A172 (cell line): ENCODE measurements at regions not wholly inside any gene's neighbourhood (a gene's known extent, or its start where the extent isn't known, plus 50 kb on each side); places are given as distances from the start of the nearest gene placed in this dataset.
"Not testable (repeated sequence)": the region's sequence is repeated elsewhere in the genome, so short reads cannot be mapped to it uniquely, and the experiment has no call there.

ENCODE experiments used
- DNase-seq: peaks from one replicate; pipeline ENCODE4 v3.0.0-alpha.2; 2015; ENCODE audit warnings: low spot score

DNA sequence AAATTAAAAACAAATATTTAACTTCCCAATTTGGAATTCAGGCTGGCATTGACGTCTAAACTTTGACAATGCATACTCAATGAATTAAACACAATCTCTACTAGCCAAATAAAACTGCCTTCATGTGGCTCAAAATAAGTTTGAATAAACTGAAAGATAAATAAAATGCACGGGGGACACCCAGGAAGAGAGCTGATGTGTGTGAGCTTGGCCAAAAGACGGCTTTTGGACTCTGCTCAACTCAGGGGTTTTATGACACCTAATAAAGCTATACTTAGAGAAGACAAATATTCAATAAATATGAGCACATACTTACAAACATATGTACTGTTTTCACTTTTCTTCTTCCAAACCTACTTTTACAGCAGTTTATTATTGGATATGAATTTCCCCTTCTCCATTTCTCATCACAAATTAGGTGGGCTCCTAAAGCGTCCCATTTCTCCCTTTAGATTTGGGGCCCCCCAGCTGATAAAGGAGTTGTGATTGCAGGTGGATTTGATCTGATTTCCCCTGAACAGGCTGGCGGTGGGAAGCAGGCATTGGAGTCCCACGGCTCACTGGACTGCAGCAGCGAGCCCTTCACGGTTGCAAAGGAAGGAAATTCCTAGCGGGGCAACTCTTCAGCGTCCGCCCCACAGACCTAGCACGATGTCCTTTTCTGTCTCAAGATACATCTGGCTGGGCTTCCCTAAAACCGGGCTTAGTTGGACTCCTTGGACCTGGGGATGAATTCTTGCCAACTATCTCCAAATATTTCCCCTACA, 79.6 kb downstream of the INSIG1 start:
- DNase-seq: no peak

DNA sequence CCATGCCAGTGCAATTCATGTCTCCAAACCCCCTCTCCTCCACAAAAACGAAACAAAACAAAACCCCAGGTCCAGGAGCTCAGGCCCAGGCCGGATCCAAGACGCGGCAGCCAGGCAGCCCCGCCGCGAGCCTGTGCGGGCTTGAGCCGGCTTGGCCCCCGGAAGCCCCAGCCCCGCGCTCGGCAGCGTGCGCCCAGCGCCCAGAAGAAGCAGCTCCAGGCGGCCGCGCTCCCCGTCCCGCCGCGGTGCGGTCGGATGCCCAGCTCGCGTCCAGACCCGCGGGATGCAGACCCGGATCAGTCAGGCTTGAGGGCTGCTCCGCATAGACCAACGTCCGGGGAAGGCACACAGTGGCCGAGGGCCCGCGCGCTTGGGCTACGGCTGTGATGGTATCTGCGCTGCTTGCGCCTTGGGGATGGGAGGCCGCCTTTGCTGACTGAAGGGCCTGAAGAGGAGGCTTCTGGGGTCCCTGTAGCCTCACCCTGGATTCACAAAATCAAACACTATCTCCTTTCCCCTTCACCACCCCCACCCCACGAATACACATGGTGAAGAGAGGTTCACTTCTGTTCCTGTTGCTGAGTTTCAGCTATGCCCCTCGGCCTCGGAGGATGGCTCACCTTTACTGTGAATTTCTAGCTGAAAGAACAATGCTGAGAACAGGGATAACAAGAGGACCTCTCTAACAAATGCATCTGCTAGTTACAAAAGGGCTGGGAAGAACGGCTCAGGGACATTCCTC, 79.9 kb upstream of the EN2 start:
- no peak for DNase-seq

DNA sequence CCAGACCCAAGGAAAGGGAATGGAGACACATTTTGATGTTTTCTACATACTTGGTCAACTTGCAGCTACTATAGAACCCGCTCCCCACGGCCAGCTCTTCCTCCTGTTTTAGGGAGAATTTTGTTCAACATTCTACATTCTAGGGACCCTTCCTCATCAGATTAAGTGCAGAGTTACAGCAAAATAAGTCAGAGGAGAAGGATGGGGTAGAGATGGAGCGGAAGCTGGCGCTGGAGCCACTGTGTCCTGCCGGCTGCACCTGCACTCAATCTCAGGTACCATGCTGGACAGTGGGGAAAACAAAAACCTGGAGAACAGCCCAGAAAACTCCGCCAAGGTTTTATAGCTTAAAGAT, 79.4 kb upstream of the EN2 start:
- no peak for DNase-seq

DNA sequence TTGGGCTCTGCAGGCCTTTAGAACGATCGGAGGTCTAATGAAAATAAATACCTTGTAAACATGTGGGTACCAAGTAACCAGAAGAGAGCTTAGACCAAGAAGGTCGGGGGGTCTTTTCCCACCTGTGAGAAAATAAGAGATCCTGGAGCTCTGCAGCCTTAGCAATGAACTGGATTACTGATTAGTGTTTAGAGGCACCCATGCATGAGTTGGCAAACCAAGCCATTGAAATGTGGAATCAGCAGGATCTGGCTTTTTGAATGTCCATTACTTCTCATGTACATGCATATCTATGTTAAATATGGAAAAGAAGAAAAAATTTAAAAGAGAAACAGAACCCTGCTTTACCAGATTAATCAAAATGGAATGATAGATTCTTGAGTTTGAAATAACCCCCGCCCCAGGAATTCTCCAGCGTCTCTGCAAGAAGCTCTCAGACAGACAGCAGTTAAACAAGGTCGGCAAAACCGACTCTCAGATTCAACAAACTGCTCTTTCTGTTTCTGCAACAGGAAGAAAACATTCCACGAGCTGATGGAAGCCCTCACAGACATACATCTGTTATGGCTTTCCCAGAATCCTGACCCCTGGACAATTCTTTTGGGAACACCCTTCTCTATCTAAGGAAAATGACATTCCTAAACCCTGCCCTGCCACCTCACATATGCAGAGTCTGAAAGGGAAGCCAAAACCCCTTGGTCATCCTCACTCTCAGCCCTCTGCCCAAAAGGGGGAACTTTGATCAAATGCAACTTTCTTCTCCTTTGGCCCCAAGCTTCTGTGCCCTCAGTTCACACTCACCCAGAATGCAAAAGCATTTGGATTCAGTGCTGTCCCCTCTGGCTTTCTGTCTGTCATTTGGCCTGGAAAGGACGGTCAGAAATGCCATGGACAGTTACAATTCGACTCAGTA, 78.7 kb upstream of the EN2 start:
- no peak for DNase-seq

GRCh38 chr7:155380221-155380861, 77.6 kb upstream of the EN2 start:
- peak; percentile 60 for DNase-seq

DNA sequence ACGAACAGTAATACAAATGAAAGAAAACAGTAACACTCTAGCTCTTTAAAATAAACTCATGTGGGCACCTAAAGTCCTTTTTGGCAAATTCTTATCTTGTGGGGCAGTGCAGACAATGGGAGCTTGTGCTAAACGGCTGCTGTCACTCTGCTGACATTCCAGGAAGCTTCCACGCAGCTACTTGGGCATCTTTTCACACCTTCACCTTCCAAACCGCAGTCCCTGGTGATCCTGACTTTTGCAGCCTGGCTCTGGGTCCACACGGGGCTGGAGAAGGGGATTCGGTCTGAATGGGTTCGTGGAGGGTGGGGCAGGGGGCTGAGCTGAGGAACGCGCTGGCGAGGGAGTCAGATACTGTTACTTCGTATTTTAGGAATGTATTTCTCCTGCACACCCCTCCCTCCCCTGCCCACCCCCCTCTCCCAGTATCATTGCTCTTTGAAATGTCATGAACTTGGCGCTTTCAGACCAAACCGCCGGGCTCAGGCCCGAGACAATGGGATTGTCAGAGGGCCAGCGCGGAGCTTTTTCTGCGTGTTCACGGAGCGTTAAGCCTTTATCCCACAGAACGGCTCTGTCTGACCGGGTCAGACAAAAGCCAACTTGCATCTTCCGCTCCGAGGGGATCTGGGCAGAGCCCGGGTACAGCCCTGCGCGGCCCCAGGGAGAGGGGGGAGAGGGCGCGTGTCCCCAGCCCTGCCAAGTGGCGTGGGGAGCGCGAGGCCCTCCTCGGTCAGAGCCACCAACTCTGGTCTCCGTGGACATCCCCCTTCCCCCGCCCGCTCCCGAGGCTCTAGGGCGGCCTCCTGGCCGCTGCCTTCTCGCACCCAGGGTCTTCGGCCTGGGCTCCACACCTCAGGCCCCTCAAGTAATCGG, 76.7 kb upstream of the EN2 start:
- DNase-seq: no peak

GRCh38 chr7:155381852-155382801, 75.8 kb upstream of the EN2 start:
- no peak for DNase-seq

DNA sequence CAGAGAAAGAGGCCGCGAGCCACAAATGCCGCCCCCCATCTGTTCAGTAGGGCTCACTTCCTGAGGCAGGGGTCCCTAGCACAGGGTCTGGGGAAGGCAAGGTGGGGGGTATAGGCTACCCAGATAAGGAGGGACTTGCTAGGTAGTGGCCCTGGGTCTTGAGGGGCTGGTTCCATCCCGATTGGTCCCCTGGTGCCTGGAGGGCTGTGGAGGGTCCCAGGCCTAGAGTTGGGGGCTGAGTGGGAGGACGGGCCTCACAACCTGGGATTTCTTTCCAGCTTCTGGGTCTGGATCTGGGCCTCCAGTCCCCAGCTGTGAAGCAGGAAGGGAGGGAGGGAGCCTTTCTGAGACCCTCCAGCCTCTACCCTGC, 75.1 kb upstream of the EN2 start:
- DNase-seq: no peak

GRCh38 chr7:155383756-155384491, 74.0 kb upstream of the EN2 start:
- DNase-seq: no peak

DNA sequence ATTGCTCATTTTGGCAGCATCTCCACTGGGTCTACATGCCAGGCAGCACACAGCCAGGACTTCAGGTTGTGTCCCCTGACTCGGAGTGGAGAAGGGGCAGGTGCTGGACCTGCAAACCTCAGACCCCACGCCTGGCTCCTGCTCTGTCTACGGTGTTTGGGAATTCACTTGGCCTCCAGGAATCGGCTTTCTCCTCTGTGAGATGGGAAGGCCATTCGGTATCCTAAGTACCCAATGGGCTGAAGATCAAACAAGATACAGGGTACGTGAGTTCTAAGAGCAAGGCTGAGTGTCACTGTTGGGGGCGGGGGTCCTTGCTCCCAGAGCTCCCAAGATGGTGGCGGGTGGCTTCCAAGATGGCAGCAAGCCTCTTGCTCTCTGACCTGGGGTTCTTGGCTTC, 73.2 kb upstream of the EN2 start:
- DNase-seq: no peak

DNA sequence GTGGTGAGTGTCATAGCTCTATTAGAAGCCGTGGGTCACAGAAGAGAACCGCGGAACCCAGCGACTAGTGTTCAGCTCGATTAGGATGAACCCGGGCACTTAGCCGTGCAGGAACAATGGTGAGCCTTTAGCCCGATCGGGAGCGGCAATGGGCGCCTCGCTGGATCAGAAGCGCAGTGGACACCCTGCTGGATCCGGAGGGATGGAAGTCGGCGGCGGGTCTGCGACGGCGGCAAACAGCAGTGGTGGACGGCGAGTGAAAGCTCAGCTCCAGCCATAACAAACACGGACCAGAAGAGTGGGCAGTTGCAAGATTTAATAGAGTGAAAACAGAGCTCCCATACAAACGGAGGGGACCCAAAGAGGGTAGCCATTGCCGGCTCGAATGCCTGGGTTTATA, 72.7 kb upstream of the EN2 start:
- not testable (repeated sequence) for DNase-seq

- no peak for DNase-seq
These were observed 71.3 kb upstream of the EN2 start for GRCh38 chr7:155386608-155387007.

DNA sequence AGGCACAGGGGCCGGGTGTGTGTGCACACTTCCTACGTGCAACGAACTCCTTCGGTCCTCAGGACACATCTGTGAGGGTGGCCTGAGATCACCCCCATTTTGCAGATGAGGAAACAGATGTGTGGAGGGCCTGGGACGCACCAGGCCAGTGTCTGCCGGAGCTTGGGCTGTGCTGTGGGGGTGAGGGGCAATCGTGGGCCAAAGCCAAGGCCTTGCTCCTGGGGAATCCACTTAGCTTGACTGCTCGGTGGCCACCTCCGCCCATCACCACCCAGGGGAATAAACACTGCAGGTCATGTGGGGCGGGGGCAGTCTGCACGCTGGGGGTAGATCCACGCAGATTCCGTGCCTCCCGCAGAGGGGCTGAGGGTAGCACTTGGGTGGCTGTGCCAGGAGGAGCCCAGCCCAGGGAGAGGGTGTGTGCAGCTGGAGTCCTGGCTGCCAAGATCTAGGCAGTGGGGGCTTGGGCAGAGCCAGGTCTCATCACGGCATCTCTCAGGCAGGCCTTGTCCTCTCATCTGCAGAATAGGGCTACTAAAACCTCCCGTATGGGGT, 70.8 kb upstream of the EN2 start:
- no peak for DNase-seq

DNA sequence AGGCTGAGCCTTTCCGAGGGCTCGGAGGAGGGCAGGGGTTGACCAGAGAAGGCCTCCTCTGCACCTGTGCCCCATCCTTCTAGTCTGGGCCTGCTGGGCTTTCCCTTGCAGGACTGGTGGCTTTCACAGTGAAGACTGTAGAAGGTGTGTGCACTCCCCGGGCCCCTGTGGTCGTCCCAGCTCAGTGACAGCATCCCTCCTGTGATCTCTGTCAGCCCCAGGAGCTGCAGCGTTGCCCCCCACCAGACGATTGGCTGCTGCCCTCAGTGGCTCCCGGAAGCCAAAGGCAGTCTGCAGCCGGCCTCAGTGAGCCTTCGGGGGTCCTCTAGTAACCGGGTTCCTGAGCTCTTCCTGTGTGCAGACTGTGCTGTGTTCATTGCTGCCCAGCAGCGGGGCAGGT, 69.4 kb upstream of the EN2 start:
- DNase-seq: no peak

DNA sequence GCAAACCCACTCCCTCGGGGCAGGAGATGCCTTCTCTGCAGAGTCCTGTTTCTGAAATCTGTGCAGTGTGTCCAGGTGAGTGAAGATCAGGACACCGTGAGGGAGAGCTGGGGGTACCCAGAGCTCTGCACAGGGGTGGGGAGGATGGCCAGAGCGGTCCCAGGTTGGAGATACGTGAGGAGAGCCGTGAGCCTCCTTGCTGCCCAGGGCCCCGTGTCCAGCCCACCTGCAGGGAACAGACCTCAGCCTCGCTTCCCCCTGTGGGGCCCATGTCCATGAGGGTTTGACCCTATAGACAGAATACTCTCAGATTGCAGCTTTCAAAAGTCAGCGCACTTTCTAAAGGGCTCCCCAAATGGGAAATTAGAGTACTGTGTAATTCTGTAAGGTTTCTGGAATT, 66.5 kb upstream of the EN2 start:
- no peak for DNase-seq

GRCh38 chr7:155392726-155393570, 65.0 kb upstream of the EN2 start:
- DNase-seq: peak; percentile 49

DNA sequence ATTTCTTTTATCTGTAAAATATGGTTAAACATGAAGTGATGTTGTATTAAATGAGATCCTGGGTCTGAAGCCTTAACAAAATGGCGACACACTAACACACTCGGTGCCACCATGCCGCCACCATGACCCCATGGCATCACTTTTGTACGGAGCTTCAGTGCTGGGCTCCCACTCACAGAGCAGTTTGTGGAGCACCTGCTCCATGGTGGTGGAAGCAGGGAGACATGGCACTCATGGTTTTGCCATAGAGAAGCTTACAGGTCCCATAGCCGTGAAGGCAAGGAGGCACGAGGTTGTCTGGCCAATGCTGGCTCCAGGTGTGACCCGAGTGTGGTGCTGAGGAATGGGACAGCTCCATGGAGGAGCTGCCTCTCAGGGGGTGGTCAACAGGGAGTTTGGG, 63.5 kb upstream of the EN2 start:
- no peak for DNase-seq
